ENCODE measurements at regions not wholly inside any gene's neighbourhood (a gene's known extent, or its start where the extent isn't known, plus 50 kb on each side); places are given as distances from the start of the nearest gene placed in this dataset.

GRCh38 chr2:145268931-145269330 lies 749.0 kb upstream of the ZEB2 start:
- TF ChIP-seq POLR2A (IDR thresholded peaks at IDR 0.05), result no peak
- TF ChIP-seq CTCF (IDR thresholded peaks at IDR 0.05), result no peak
- TF ChIP-seq POLR2AphosphoS5 (IDR thresholded peaks at IDR 0.05), result no peak
